OCI-LY3 (cell line): ENCODE measurements at regions not wholly inside any gene's neighbourhood (a gene's known extent, or its start where the extent isn't known, plus 50 kb on each side); places are given as distances from the start of the nearest gene placed in this dataset.

ENCODE experiments used
- H2AFZ ChIP-seq: fragments of 200-600, 300-600 bp; shearing (Covaris generic); 2 replicates; pipeline ENCODE4 v1.6.0; 2014; ENCODE audit warnings: antibody characterized with exemption, low read depth, low read length
- H3K27ac ChIP-seq: fragments of 200-600, 300-600 bp; sonication (generic); 2 replicates; pipeline ENCODE4 v1.5.1; 2014; ENCODE audit warnings: mild to moderate bottlenecking, low read length, moderate library complexity, mixed read lengths
- H3K27me3 ChIP-seq: fragments of 200-600, 300-600 bp; sonication (generic); 2 replicates; pipeline ENCODE4 v1.6.1; 2014; ENCODE audit warnings: low read depth, low read length, mixed read lengths
- H3K36me3 ChIP-seq: fragments of 200-600, 300-600 bp; sonication (generic); replicated peaks from 2 replicates; pipeline ENCODE3; 2014; ENCODE audit warnings: low read depth, low read length, mixed read lengths
- H3K4me1 ChIP-seq: fragments of 300-600, 200-600 bp; sonication (generic); 2 replicates; pipeline ENCODE4 v1.6.1; 2014; ENCODE audit warnings: low read length, mixed read lengths
- H3K4me2 ChIP-seq: fragments of 200-600, 300-600 bp; sonication (generic); 2 replicates; pipeline ENCODE4 v1.6.1; 2014; ENCODE audit warnings: low read length, mixed read lengths
- H3K4me3 ChIP-seq: fragments of 300-600, 200-600 bp; sonication (generic); 2 replicates; pipeline ENCODE4 v1.5.1; 2014; ENCODE audit warnings: antibody characterized with exemption, mild to moderate bottlenecking, low read length, moderate library complexity
- H3K79me2 ChIP-seq: fragments of 300-600, 200-600 bp; shearing (Covaris generic); 2 replicates; pipeline ENCODE4 v1.6.1; 2014; ENCODE audit warnings: mild to moderate bottlenecking, low read length, mixed read lengths
- H3K9ac ChIP-seq: fragments of 300-600, 200-600 bp; shearing (Covaris generic); 2 replicates; pipeline ENCODE4 v1.6.0; 2014; ENCODE audit warnings: mild to moderate bottlenecking, low read length, moderate library complexity
- H3K9me3 ChIP-seq: fragments of 200-600, 300-600 bp; shearing (Covaris generic); 2 replicates; pipeline ENCODE4 v1.6.1; 2014; ENCODE audit warnings: low read length, mixed read lengths; ENCODE audit not compliant: insufficient read depth
- H4K20me1 ChIP-seq: fragments of 200-600, 300-600 bp; sonication (generic); 2 replicates; pipeline ENCODE4 v1.6.1; 2016; ENCODE audit warnings: low read length, mixed read lengths; ENCODE audit not compliant: insufficient read depth
- EZH2phosphoT487 ChIP-seq: fragments of 200-600 bp; shearing (Covaris generic); IDR thresholded peaks from 2 replicates; pipeline ENCODE4 v1.6.1; 2018; ENCODE audit warnings: antibody characterized with exemption, mixed run types, low read depth
- TF ChIP-seq, protein P1 (sequence below): fragments of 200-600, 300-600 bp; sonication (generic); IDR thresholded peaks from 2 replicates; pipeline ENCODE4 v1.5.1; 2014; ENCODE audit warnings: antibody characterized with exemption, low read length, low read depth

DNA sequence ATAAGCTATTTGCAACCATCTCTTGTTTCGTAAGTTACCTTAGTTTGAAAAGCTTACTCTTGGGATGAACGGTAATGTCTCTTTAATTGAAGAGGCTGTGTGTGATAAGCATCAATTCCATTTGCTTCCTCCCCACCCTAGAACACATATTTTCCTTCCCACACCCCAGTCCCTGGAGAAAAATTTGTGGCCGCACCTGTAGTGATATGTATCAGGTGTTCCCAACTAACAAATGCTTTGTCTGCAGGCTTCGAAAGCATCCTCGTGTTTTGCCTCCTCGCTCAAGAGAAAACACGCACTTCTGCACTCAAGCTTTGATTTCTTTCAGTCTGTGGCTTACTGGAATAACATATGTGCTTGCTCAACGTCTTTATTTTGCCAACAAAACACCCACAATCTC is 143.8 kb upstream of the OTUD4 start:
- Histone ChIP-seq H3K9me3 (no peaks in the 10 kb centered on the region), H2AFZ (no peak overlapping the region), H3K27ac (no peak overlapping the region), H3K36me3 (no peaks in the 10 kb centered on the region), H4K20me1 (no peaks in the 10 kb centered on the region), H3K9ac (no peak overlapping the region), H3K4me3 (no peak overlapping the region), H3K27me3 (peaks cover 14% of the 10 kb centered on the region), H3K4me1 (no peaks in the 10 kb centered on the region), H3K79me2 (no peaks in the 10 kb centered on the region), H3K4me2 (no peak overlapping the region)
- TF ChIP-seq EZH2phosphoT487, result no peak
- TF ChIP-seq, protein P1, sequence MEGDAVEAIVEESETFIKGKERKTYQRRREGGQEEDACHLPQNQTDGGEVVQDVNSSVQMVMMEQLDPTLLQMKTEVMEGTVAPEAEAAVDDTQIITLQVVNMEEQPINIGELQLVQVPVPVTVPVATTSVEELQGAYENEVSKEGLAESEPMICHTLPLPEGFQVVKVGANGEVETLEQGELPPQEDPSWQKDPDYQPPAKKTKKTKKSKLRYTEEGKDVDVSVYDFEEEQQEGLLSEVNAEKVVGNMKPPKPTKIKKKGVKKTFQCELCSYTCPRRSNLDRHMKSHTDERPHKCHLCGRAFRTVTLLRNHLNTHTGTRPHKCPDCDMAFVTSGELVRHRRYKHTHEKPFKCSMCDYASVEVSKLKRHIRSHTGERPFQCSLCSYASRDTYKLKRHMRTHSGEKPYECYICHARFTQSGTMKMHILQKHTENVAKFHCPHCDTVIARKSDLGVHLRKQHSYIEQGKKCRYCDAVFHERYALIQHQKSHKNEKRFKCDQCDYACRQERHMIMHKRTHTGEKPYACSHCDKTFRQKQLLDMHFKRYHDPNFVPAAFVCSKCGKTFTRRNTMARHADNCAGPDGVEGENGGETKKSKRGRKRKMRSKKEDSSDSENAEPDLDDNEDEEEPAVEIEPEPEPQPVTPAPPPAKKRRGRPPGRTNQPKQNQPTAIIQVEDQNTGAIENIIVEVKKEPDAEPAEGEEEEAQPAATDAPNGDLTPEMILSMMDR, result no peak

DNA sequence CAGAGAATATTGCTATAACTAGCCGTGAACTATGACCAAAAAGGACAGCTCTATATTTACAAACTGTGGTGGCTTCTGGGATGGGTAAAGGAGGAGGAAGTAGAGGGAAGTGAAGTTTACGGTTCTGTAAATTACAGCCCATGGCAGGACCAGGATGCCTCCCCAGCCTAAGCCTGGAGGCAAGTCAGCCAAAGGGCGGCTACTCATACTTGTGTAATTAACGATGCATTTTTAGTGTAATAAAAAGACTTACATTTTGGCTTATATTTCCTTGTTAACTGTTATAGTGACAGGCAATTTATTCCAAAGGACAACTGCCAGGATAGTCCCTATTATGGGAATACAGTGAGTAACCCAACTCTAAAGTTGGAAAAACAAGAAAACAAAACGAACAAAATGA is 139.9 kb upstream of the OTUD4 start:
- TF ChIP-seq, protein P1, result no peak
- TF ChIP-seq EZH2phosphoT487, result no peak
- Histone ChIP-seq H2AFZ (no peak overlapping the region), H3K4me1 (no peaks in the 10 kb centered on the region), H3K9ac (no peak overlapping the region), H3K27me3 (peaks cover 3% of the 10 kb centered on the region; the same call in 1 of the 2 replicates), H3K4me3 (no peak overlapping the region), H3K4me2 (no peak overlapping the region), H3K79me2 (no peaks in the 10 kb centered on the region), H4K20me1 (no peaks in the 10 kb centered on the region), H3K27ac (no peak overlapping the region), H3K9me3 (no peaks in the 10 kb centered on the region), H3K36me3 (no peaks in the 10 kb centered on the region)

DNA sequence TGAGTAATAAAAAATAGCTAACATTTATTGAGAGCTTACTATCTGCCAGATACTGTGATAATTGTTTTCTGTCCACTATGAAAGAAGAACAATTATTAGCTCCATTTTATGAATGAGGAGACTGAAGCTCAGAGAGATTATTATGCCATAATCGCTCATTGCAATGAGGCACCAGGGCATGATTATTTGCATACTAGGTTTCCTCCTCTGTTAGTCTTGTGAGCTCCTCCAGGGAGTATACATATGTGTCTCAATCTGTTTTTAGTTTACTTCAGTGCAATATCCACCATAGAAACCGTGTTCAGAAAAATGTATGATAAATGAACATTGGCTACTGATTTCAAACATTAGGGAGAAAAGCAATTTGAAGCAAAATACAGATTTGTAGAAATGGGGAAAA is 139.4 kb upstream of the OTUD4 start:
- H3K27me3 ChIP-seq, result peaks cover 3% of the 10 kb centered on the region; the same call in 1 of the 2 replicates
- H3K4me1 ChIP-seq, result no peaks in the 10 kb centered on the region
- no peaks in the 10 kb centered on the region for H3K79me2 ChIP-seq
- no peak overlapping the region for H3K4me2 ChIP-seq
- no peak overlapping the region for H3K4me3 ChIP-seq
- no peak overlapping the region for H3K27ac ChIP-seq
- H2AFZ ChIP-seq, result no peak overlapping the region
- no peaks in the 10 kb centered on the region for H4K20me1 ChIP-seq
- no peaks in the 10 kb centered on the region for H3K9me3 ChIP-seq
- H3K9ac ChIP-seq, result no peak overlapping the region
- TF ChIP-seq, protein P1, result no peak
- TF ChIP-seq EZH2phosphoT487, result no peak
- no peaks in the 10 kb centered on the region for H3K36me3 ChIP-seq

DNA sequence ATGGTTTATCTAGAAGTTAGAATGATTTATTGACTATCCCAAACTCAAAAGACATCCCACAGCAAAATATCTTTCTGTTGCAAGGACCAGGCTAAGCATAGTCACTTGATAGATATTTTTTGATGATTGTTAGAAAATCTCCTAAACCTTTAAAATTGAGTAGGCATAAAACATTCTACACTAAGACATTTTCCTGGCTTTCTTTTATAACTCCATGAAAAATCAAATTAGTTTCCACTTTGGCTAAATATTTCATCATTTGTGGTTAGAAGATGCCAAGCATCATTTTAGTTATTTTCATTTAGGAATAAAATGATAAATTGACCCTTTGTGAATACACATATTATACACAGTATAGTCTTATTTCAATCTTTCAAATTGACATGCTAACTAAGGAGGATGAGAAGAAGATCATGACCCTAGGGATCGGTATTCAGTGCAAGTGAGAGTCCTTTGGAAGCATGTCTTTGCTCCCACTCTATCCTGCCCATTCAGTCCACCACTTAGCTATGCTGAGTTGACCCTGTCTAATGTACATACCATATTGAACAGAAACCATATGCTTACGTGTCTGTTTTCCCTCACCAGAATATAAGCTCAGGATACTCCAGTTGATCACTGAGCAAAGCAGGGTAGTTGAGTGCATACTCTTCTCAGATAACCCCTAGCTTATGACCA is 136.6 kb upstream of the OTUD4 start:
- Histone ChIP-seq H4K20me1 (no peaks in the 10 kb centered on the region), H3K27ac (no peak overlapping the region), H3K36me3 (no peaks in the 10 kb centered on the region), H3K27me3 (no peaks in the 10 kb centered on the region), H3K9me3 (no peaks in the 10 kb centered on the region), H2AFZ (no peak overlapping the region), H3K79me2 (no peaks in the 10 kb centered on the region), H3K4me2 (no peak overlapping the region), H3K9ac (no peak overlapping the region), H3K4me3 (no peak overlapping the region), H3K4me1 (no peaks in the 10 kb centered on the region)
- TF ChIP-seq, protein P1, result no peak
- TF ChIP-seq EZH2phosphoT487, result no peak
